ENCODE measurements at regions not wholly inside any gene's neighbourhood (a gene's known extent, or its start where the extent isn't known, plus 50 kb on each side); places are given as distances from the start of the nearest gene placed in this dataset.

- TF ChIP-seq ZNF362 (tag by site-specific recombination; IDR thresholded peaks at IDR 0.05) (no peak), REPIN1 (tag by site-specific recombination; IDR thresholded peaks at IDR 0.05; ENCODE audit: low read depth) (no peak), ZNF398 (tag by site-specific recombination; IDR thresholded peaks at IDR 0.05) (no peak), ZSCAN4 (tag by site-specific recombination; IDR thresholded peaks at IDR 0.05) (no peak)
Observed at GRCh38 chr12:92356425-92356824, 210.8 kb upstream of the BTG1 start.
